WERI-Rb-1 (cell line): ENCODE measurements at regions not wholly inside any gene's neighbourhood (a gene's known extent, or its start where the extent isn't known, plus 50 kb on each side); places are given as distances from the start of the nearest gene placed in this dataset.
A peak's percentile ranks its signal among the peaks of the same experiment; 100 is the strongest.
"Not testable (repeated sequence)": the region's sequence is repeated elsewhere in the genome, so short reads cannot be mapped to it uniquely, and the experiment has no call there.

ENCODE experiments used
- DNase-seq: peaks from one replicate; pipeline ENCODE4 v3.0.0-alpha.2; 2020
- H3K27ac ChIP-seq: fragments of 250-450 bp; sonication (Bioruptor Pico); 2 replicates; pipeline ENCODE4 v1.5.1; 2020; ENCODE audit warnings: mild to moderate bottlenecking, moderate library complexity
- H3K27me3 ChIP-seq: fragments of 250-450 bp; sonication (Bioruptor Pico); 2 replicates; pipeline ENCODE4 v1.5.1; 2021; ENCODE audit warnings: mild to moderate bottlenecking, low read depth, moderate library complexity; ENCODE audit not compliant: insufficient read depth, severe bottlenecking
- H3K36me3 ChIP-seq: fragments of 250-450 bp; sonication (Bioruptor Pico); 2 replicates; pipeline ENCODE4 v1.5.1; 2020; ENCODE audit warnings: mild to moderate bottlenecking, moderate library complexity
- H3K4me3 ChIP-seq: 2 replicates; pipeline ENCODE4 v1.5.1; 2011; ENCODE audit warnings: low read depth, mild to moderate bottlenecking, control low read depth, low read length
- H3K9me3 ChIP-seq: fragments of 250-450 bp; sonication (Bioruptor Pico); 2 replicates; pipeline ENCODE4 v1.5.1; 2021; ENCODE audit warnings: mild to moderate bottlenecking, moderate library complexity; ENCODE audit not compliant: severe bottlenecking
- CTCF ChIP-seq: IDR thresholded peaks from 2 replicates; pipeline ENCODE4 v1.5.1; 2011; ENCODE audit warnings: low read depth, mild to moderate bottlenecking, control low read depth, inconsistent platforms, low read length

- TF ChIP-seq CTCF, result peak; percentile 45
- Histone ChIP-seq H3K9me3 (no peaks in the 10 kb centered on the region), H3K27me3 (no peaks in the 10 kb centered on the region), H3K4me3 (no peak overlapping the region), H3K27ac (no peak overlapping the region), H3K36me3 (no peaks in the 10 kb centered on the region)
- peak; percentile 60 for DNase-seq
Measured at GRCh38 chr2:8329660-8330622, 351.9 kb upstream of the ID2 start.

- Histone ChIP-seq H3K4me3 (no peak overlapping the region), H3K27me3 (no peaks in the 10 kb centered on the region), H3K36me3 (no peaks in the 10 kb centered on the region), H3K27ac (no peak overlapping the region), H3K9me3 (no peaks in the 10 kb centered on the region)
- TF ChIP-seq CTCF, result no peak
- no peak for DNase-seq
Measured at GRCh38 chr2:8331068-8331467, 350.8 kb upstream of the ID2 start.

GRCh38 chr2:8332646-8333045 lies 349.2 kb upstream of the ID2 start:
- H3K9me3 ChIP-seq, result no peaks in the 10 kb centered on the region
- no peak overlapping the region for H3K27ac ChIP-seq
- H3K4me3 ChIP-seq, result no peak overlapping the region
- no peaks in the 10 kb centered on the region for H3K27me3 ChIP-seq
- TF ChIP-seq CTCF, result no peak
- no peak for DNase-seq
- no peaks in the 10 kb centered on the region for H3K36me3 ChIP-seq

- Histone ChIP-seq H3K27me3 (no peaks in the 10 kb centered on the region), H3K27ac (no peak overlapping the region), H3K36me3 (no peaks in the 10 kb centered on the region), H3K4me3 (no peak overlapping the region), H3K9me3 (no peaks in the 10 kb centered on the region)
- no peak for DNase-seq
- TF ChIP-seq CTCF, result no peak
Measured at GRCh38 chr2:8333177-8333831, 348.6 kb upstream of the ID2 start.

- not testable (repeated sequence) for H3K27ac ChIP-seq, H3K27me3 ChIP-seq, H3K9me3 ChIP-seq, DNase-seq, H3K36me3 ChIP-seq, H3K4me3 ChIP-seq
Measured at GRCh38 chr2:8333832-8334187, 348.0 kb upstream of the ID2 start.

- no peak for DNase-seq
- Histone ChIP-seq H3K27ac (no peak overlapping the region), H3K27me3 (no peaks in the 10 kb centered on the region), H3K4me3 (no peak overlapping the region), H3K9me3 (no peaks in the 10 kb centered on the region), H3K36me3 (no peaks in the 10 kb centered on the region)
- no peak for TF ChIP-seq CTCF
Measured at GRCh38 chr2:8334866-8335325, 347.0 kb upstream of the ID2 start.
